B cell (primary cell): ENCODE measurements at regions not wholly inside any gene's neighbourhood (a gene's known extent, or its start where the extent isn't known, plus 50 kb on each side); places are given as distances from the start of the nearest gene placed in this dataset.

Source experiments
- ATAC-seq: fragments of 200-7000 bp; cut with Tn5 transposase; one replicate; pipeline ENCODE4 v1.10.0; 2021; ENCODE audit warnings: low read depth, mild to moderate bottlenecking, moderate number of reproducible peaks, moderate library complexity
- CTCF ChIA-PET: fragments of 350-600 bp; sonication (Branson Sonifier 250); formaldehyde crosslinking; loops from one replicate; lab custom pipeline; 2021; ENCODE audit warnings: antibody characterized with exemption, inconsistent platforms; lab: Charles Lee
- POLR2A ChIA-PET: fragments of 350-600 bp; sonication (Branson Sonifier 250); formaldehyde crosslinking; loops from one replicate; lab custom pipeline; 2021; ENCODE audit warnings: antibody characterized with exemption; lab: Charles Lee
- DNase-seq: peaks from one replicate; pipeline ENCODE4 v3.0.0; 2013
- H2AFZ ChIP-seq: 2 replicates; pipeline ENCODE4 v1.6.1; 2012; ENCODE audit warnings: mild to moderate bottlenecking, low read depth, low read length; ENCODE audit not compliant: insufficient read depth, poor library complexity, severe bottlenecking
- H3K27ac ChIP-seq, 2 donors: 1 replicate in 1 of 2; 2 replicates in 1 of 2; pipeline ENCODE4 v1.5.1; 2012 to 2013; ENCODE audit warnings: low read length in 2 of 2, mild to moderate bottlenecking in 2 of 2, moderate library complexity in 1 of 2
- H3K27me3 ChIP-seq, 4 experiments: fragments of 200-600 bp in 1 of 4; sonication (generic) in 1 of 4; replicated peaks in 1 of 4; 1 replicate in 2 of 4; 2 replicates in 2 of 4; pipeline versions ENCODE4 v1.6.1 to v1.7.0; 2013 to 2016; ENCODE audit warnings: low read length in 3 of 4, mild to moderate bottlenecking in 2 of 4, mixed read lengths in 1 of 4, moderate library complexity in 1 of 4; ENCODE audit not compliant: insufficient read depth in 4 of 4, control insufficient read depth in 3 of 4; ENCODE audit errors: control extremely low read depth in 1 of 4
- H3K36me3 ChIP-seq, 2 experiments: replicated peaks in 1 of 2; 1 replicate in 1 of 2; 2 replicates in 1 of 2; pipeline versions ENCODE4 v1.6.1 to v1.7.1; 2013; ENCODE audit warnings: low read length in 1 of 2; ENCODE audit not compliant: insufficient read depth in 2 of 2, control insufficient read depth in 1 of 2; ENCODE audit errors: control extremely low read depth in 1 of 2, extremely low read depth in 1 of 2
- H3K4me1 ChIP-seq, 2 donors: fragments of 200-600 bp in 1 of 2; sonication (generic) in 1 of 2; 1 replicate in 1 of 2; 2 replicates in 1 of 2; pipeline versions ENCODE4 v1.5.1 to v1.6.1; 2013 to 2017; ENCODE audit warnings: low read length in 2 of 2; ENCODE audit not compliant: control insufficient read depth in 2 of 2, insufficient read depth in 2 of 2
- H3K4me2 ChIP-seq: replicated peaks from 2 replicates; pipeline ENCODE3; 2012; ENCODE audit warnings: mild to moderate bottlenecking, low read depth, low read length; ENCODE audit not compliant: poor library complexity, severe bottlenecking
- H3K4me3 ChIP-seq, 5 experiments: fragments of 200-600 bp in 1 of 5; sonication (generic) in 1 of 5; 1 replicate in 3 of 5; 2 replicates in 2 of 5; pipeline versions ENCODE4 v1.5.1 to v1.7.0; 2011 to 2016; ENCODE audit warnings: low read length in 4 of 5, mild to moderate bottlenecking in 4 of 5, low read depth in 2 of 5, control low read depth in 1 of 5, moderate library complexity in 1 of 5; ENCODE audit not compliant: insufficient read depth in 1 of 5; ENCODE audit errors: control extremely low read depth in 1 of 5, extremely low read depth in 1 of 5
- H3K79me2 ChIP-seq: fragments of 200-600 bp; sonication (generic); one replicate; pipeline ENCODE4 v1.6.0; 2016; ENCODE audit warnings: low read length; ENCODE audit not compliant: control insufficient read depth, insufficient read depth
- H3K9ac ChIP-seq: fragments of 200-600 bp; sonication (generic); 2 replicates; pipeline ENCODE4 v1.6.1; 2017; ENCODE audit warnings: mild to moderate bottlenecking, low read length, moderate library complexity
- H3K9me3 ChIP-seq, 3 donors: one replicate each; pipeline versions ENCODE4 v1.6.1 to v1.7.1; 2013; ENCODE audit warnings: low read length in 2 of 3; ENCODE audit not compliant: control insufficient read depth in 2 of 3, insufficient read depth in 1 of 3; ENCODE audit errors: control extremely low read depth in 1 of 3
- H4K20me1 ChIP-seq: 2 replicates; pipeline ENCODE4 v1.6.0; 2012; ENCODE audit warnings: mild to moderate bottlenecking, low read length; ENCODE audit not compliant: insufficient read depth, control insufficient read depth, poor library complexity, severe bottlenecking
- H3K27ac Mint-ChIP-seq: one replicate; pipeline ENCODE4 v1.8.0; 2021; ENCODE audit warnings: mixed read lengths
- H3K27me3 Mint-ChIP-seq: one replicate; pipeline ENCODE4 v1.8.0; 2021; ENCODE audit warnings: mixed read lengths
- H3K4me1 Mint-ChIP-seq: one replicate; pipeline ENCODE4 v1.8.0; 2021; ENCODE audit warnings: mixed read lengths
- H3K4me3 Mint-ChIP-seq: one replicate; pipeline ENCODE4 v1.8.0; 2021; ENCODE audit warnings: mixed read lengths
- H3K9me3 Mint-ChIP-seq: one replicate; pipeline ENCODE4 v1.8.0; 2022; ENCODE audit warnings: mixed read lengths; ENCODE audit not compliant: insufficient read depth
- CTCF ChIP-seq: fragments of 200-600 bp; IDR thresholded peaks from one replicate; pipeline ENCODE4 v1.8.0; 2022; ENCODE audit warnings: antibody characterized with exemption, mild to moderate bottlenecking
- EZH2 ChIP-seq: IDR thresholded peaks from 2 replicates; pipeline ENCODE4 v1.6.1; 2012; ENCODE audit warnings: borderline replicate concordance, low read depth, mild to moderate bottlenecking, moderate library complexity, low read length; ENCODE audit not compliant: insufficient read depth, poor library complexity, severe bottlenecking
- WGBS: methylation state at CpG from one replicate; pipeline ENCODE4 v1.1.5; 2013; ENCODE audit warnings: missing lambda C conversion rate; ENCODE audit not compliant: insufficient coverage; 5-methylcytosine and 5-hydroxymethylcytosine counted together
- intact Hi-C: fragments of 100-400 bp; cut with micrococcal nuclease; formaldehyde crosslinking; loops from one replicate; pipeline ENCODE4 v1.10.0; 2022

- WGBS, result 76% methylated on average over 2 of the region's 2 CpGs
- H3K9me3 ChIP-seq, result no peaks in the 10 kb centered on the region
- ATAC-seq, result no peak
- POLR2A ChIA-PET, result no interaction called here
- no peak overlapping the region for H3K27ac ChIP-seq
- no peak overlapping the region for H3K4me3 ChIP-seq
- Mint-ChIP-seq H3K27ac (no peak overlapping the region), H3K9me3 (no peaks in the 10 kb centered on the region), H3K4me1 (peaks cover 2% of the 10 kb centered on the region), H3K4me3 (no peak overlapping the region), H3K27me3 (no peaks in the 10 kb centered on the region)
- no peak overlapping the region for H2AFZ ChIP-seq
- no peak for TF ChIP-seq EZH2
- no peak for TF ChIP-seq CTCF
- no peak overlapping the region for H3K9ac ChIP-seq
- H3K4me2 ChIP-seq, result no peak overlapping the region
- H3K36me3 ChIP-seq, result no peaks in the 10 kb centered on the region
- intact Hi-C loops, result no loop called here
- H3K27me3 ChIP-seq, result no peaks in the 10 kb centered on the region
- H4K20me1 ChIP-seq, result no peaks in the 10 kb centered on the region
- H3K79me2 ChIP-seq, result no peaks in the 10 kb centered on the region
- H3K4me1 ChIP-seq, result no peaks in the 10 kb centered on the region
- no peak for DNase-seq
- CTCF ChIA-PET, result no interaction called here
These were observed 98.0 kb upstream of the SLC24A3 start for GRCh38 chr20:19114410-19114809.

GRCh38 chr20:19115581-19115980 is 96.9 kb upstream of the SLC24A3 start:
- Histone ChIP-seq H3K9me3 (no peaks in the 10 kb centered on the region), H2AFZ (no peak overlapping the region), H3K4me3 (no peak overlapping the region), H3K36me3 (no peaks in the 10 kb centered on the region), H3K27me3 (no peaks in the 10 kb centered on the region), H3K79me2 (no peaks in the 10 kb centered on the region), H3K27ac (no peak overlapping the region), H3K4me1 (no peaks in the 10 kb centered on the region), H3K9ac (no peak overlapping the region), H3K4me2 (no peak overlapping the region), H4K20me1 (no peaks in the 10 kb centered on the region)
- WGBS, result 98% methylated on average over 4 of the region's 6 CpGs
- H3K27me3 Mint-ChIP-seq, result no peaks in the 10 kb centered on the region
- H3K9me3 Mint-ChIP-seq, result no peaks in the 10 kb centered on the region
- intact Hi-C loops, result no loop called here
- no peak for ATAC-seq
- TF ChIP-seq EZH2 (no peak), CTCF (no peak)
- peaks cover 2% of the 10 kb centered on the region for H3K4me1 Mint-ChIP-seq
- no peak overlapping the region for H3K27ac Mint-ChIP-seq
- H3K4me3 Mint-ChIP-seq, result no peak overlapping the region
- POLR2A ChIA-PET, result no interaction called here
- CTCF ChIA-PET, result no interaction called here
- no peak for DNase-seq
